ENCODE measurements at regions not wholly inside any gene's neighbourhood (a gene's known extent, or its start where the extent isn't known, plus 50 kb on each side); places are given as distances from the start of the nearest gene placed in this dataset.

GRCh38 chr4:35897808-35898207 is 346.5 kb downstream of the ARAP2 start:
- TF ChIP-seq POLR2A (IDR thresholded peaks at IDR 0.05; ENCODE audit: low read depth) (no peak), CTCF (IDR thresholded peaks at IDR 0.05) (no peak), POLR2AphosphoS5 (IDR thresholded peaks at IDR 0.05) (no peak), EP300 (IDR thresholded peaks at IDR 0.05) (no peak)
